ENCODE measurements at regions not wholly inside any gene's neighbourhood (a gene's known extent, or its start where the extent isn't known, plus 50 kb on each side); places are given as distances from the start of the nearest gene placed in this dataset.
"Not testable (repeated sequence)": the region's sequence is repeated elsewhere in the genome, so short reads cannot be mapped to it uniquely, and the experiment has no call there.

GRCh38 chr4:59772641-59773139 is 1427.4 kb upstream of the ADGRL3 start:
- DNase-seq (ENCODE audit: low spot score): no peak
- no peaks in the 10 kb centered on the region for H3K9me3 ChIP-seq
- TF ChIP-seq CTCF (IDR thresholded peaks at IDR 0.05): no peak

GRCh38 chr4:59780271-59780670 is 1419.9 kb upstream of the ADGRL3 start:
- not testable (repeated sequence) for H3K4me3 ChIP-seq; DNase-seq (ENCODE audit: low spot score); H3K36me3 ChIP-seq; H3K9me3 ChIP-seq; H3K27ac ChIP-seq; H3K27me3 ChIP-seq; H3K4me1 ChIP-seq

More at GRCh38 chr4:59772641-59773139, 1427.4 kb upstream of the ADGRL3 start:
- H3K4me1 ChIP-seq: no peaks in the 10 kb centered on the region
- H3K36me3 ChIP-seq: no peaks in the 10 kb centered on the region
- H3K27ac ChIP-seq: no peak overlapping the region
- H3K27me3 ChIP-seq: no peaks in the 10 kb centered on the region
- no peak overlapping the region for H3K4me3 ChIP-seq

- peaks cover 0 to 13% of the 10 kb centered on the region in 2 donors for H3K9me3 ChIP-seq
- TF ChIP-seq CTCF (IDR thresholded peaks at IDR 0.05): no peak
- H3K27ac ChIP-seq: no peak overlapping the region
- DNase-seq (ENCODE audit: low spot score): no peak
- H3K27me3 ChIP-seq: no peaks in the 10 kb centered on the region
- H3K4me1 ChIP-seq: no peaks in the 10 kb centered on the region
- H3K4me3 ChIP-seq: no peak overlapping the region
- H3K36me3 ChIP-seq: no peaks in the 10 kb centered on the region
These were observed 1395.0 kb upstream of the ADGRL3 start for GRCh38 chr4:59805176-59805575.

- no peaks in the 10 kb centered on the region for H3K4me1 ChIP-seq
- no peak for DNase-seq (ENCODE audit: low spot score)
- TF ChIP-seq CTCF (IDR thresholded peaks at IDR 0.05): no peak
- no peak overlapping the region for H3K4me3 ChIP-seq
- H3K27ac ChIP-seq: no peak overlapping the region
- no peaks in the 10 kb centered on the region for H3K36me3 ChIP-seq
- no peaks in the 10 kb centered on the region for H3K27me3 ChIP-seq
- no peaks in the 10 kb centered on the region for H3K9me3 ChIP-seq
These were observed 1385.6 kb upstream of the ADGRL3 start for GRCh38 chr4:59814402-59815010.

- no peak for DNase-seq (ENCODE audit: low spot score)
- Histone ChIP-seq H3K36me3 (no peaks in the 10 kb centered on the region), H3K4me1 (no peaks in the 10 kb centered on the region), H3K27me3 (no peaks in the 10 kb centered on the region), H3K9me3 (no peaks in the 10 kb centered on the region), H3K4me3 (no peak overlapping the region), H3K27ac (no peak overlapping the region)
- no peak for TF ChIP-seq CTCF (IDR thresholded peaks at IDR 0.05)
These were observed 1381.5 kb upstream of the ADGRL3 start for GRCh38 chr4:59818656-59819055.

GRCh38 chr4:59823311-59823710 is 1376.8 kb upstream of the ADGRL3 start:
- TF ChIP-seq CTCF (IDR thresholded peaks at IDR 0.05): no peak
- Histone ChIP-seq H3K36me3 (no peaks in the 10 kb centered on the region), H3K4me1 (no peaks in the 10 kb centered on the region), H3K27ac (no peak overlapping the region), H3K27me3 (no peaks in the 10 kb centered on the region), H3K4me3 (no peak overlapping the region), H3K9me3 (no peaks in the 10 kb centered on the region)
- DNase-seq (ENCODE audit: low spot score): no peak

Measured in right atrium auricular region (tissue), 2 donors.